AG04450 (cell line): ENCODE measurements at regions not wholly inside any gene's neighbourhood (a gene's known extent, or its start where the extent isn't known, plus 50 kb on each side); places are given as distances from the start of the nearest gene placed in this dataset.

Experiments
- CTCF ChIA-PET: fragments of 300-600, 350-600 bp; formaldehyde crosslinking; extraction: SDS; loops from one replicate; lab custom pipeline; 2022; ENCODE audit warnings: antibody characterized with exemption, inconsistent platforms; lab: Charles Lee
- POLR2A ChIA-PET: fragments of 350-600 bp; formaldehyde crosslinking; extraction: SDS; loops from one replicate; lab custom pipeline; 2021; ENCODE audit warnings: antibody characterized with exemption, inconsistent platforms; lab: Yijun Ruan, JAX
- DNase-seq: peaks from one replicate; pipeline ENCODE4 v3.0.0-alpha.2; 2011; ENCODE audit warnings: low read depth, low spot score
- H3K27ac ChIP-seq: one replicate; pipeline ENCODE4 v1.5.1; 2012; ENCODE audit warnings: low read depth, low read length, control low read depth
- H3K27me3 ChIP-seq: one replicate; pipeline ENCODE4 v1.6.0; 2012; ENCODE audit warnings: low read length; ENCODE audit not compliant: control insufficient read depth, insufficient read depth
- H3K4me3 ChIP-seq: 2 replicates; pipeline ENCODE4 v1.5.1; 2011; ENCODE audit warnings: mild to moderate bottlenecking, low read depth, low read length, control low read depth
- H3K9me3 ChIP-seq: 2 replicates; pipeline ENCODE4 v1.5.1; 2012; ENCODE audit warnings: low read length; ENCODE audit not compliant: control insufficient read depth, insufficient read depth
- TF ChIP-seq, protein P1 (sequence below): IDR thresholded peaks from 2 replicates; pipeline ENCODE4 v1.5.1; 2011; ENCODE audit warnings: low read depth, low read length, control low read depth, inconsistent platforms

GRCh38 chr3:124657138-124657537, 73.1 kb upstream of the UMPS start:
- H3K27me3 ChIP-seq, result no peaks in the 10 kb centered on the region
- no peaks in the 10 kb centered on the region for H3K9me3 ChIP-seq
- no peak overlapping the region for H3K4me3 ChIP-seq
- TF ChIP-seq, protein P1, sequence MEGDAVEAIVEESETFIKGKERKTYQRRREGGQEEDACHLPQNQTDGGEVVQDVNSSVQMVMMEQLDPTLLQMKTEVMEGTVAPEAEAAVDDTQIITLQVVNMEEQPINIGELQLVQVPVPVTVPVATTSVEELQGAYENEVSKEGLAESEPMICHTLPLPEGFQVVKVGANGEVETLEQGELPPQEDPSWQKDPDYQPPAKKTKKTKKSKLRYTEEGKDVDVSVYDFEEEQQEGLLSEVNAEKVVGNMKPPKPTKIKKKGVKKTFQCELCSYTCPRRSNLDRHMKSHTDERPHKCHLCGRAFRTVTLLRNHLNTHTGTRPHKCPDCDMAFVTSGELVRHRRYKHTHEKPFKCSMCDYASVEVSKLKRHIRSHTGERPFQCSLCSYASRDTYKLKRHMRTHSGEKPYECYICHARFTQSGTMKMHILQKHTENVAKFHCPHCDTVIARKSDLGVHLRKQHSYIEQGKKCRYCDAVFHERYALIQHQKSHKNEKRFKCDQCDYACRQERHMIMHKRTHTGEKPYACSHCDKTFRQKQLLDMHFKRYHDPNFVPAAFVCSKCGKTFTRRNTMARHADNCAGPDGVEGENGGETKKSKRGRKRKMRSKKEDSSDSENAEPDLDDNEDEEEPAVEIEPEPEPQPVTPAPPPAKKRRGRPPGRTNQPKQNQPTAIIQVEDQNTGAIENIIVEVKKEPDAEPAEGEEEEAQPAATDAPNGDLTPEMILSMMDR, result no peak
- no peak overlapping the region for H3K27ac ChIP-seq
- ChIA-PET CTCF (no interaction called here), POLR2A (no interaction called here)
- no peak for DNase-seq

DNA sequence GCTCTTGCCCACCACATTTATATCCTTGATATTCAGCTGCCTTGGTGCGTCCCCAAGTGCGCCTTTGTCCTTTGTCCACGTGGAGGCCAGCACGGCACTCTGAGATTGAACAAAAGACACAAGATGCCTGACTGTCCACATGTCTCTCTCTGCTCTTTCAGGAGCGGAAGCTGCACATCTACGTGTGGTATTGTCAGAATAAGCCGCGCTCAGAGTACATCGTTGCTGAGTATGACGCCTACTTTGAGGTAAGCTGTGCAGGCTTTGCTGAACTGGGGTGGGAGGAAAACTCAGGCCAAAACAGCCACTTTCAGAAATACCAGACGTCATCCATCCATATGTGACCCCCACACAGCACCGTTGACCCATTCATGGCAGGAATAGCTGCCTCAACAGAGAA, 72.0 kb upstream of the UMPS start:
- Histone ChIP-seq H3K4me3 (no peak overlapping the region), H3K27ac (no peak overlapping the region), H3K27me3 (no peaks in the 10 kb centered on the region), H3K9me3 (no peaks in the 10 kb centered on the region)
- ChIA-PET CTCF (no interaction called here), POLR2A (no interaction called here)
- TF ChIP-seq, protein P1, result no peak
- no peak for DNase-seq

DNA sequence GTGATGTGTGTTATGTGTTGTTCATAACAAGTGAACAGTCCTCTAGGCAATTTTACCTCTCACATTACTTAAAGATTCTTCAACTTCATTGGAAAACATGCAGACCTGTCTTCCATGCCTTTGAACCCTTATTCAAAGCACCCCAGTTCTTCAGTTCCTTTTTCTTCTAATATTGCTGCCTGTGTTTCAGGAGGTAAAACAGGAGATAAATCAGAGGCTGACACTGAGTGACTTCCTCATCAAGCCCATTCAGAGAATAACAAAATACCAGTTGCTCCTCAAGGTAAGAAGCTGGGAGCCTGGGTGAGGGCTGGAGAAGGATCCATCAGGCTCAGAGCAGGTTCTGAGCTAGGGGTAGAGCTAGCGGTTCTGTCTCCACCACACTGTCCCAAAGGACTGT, 71.1 kb upstream of the UMPS start:
- H3K4me3 ChIP-seq, result no peak overlapping the region
- no peaks in the 10 kb centered on the region for H3K9me3 ChIP-seq
- no peak overlapping the region for H3K27ac ChIP-seq
- H3K27me3 ChIP-seq, result no peaks in the 10 kb centered on the region
- CTCF ChIA-PET, result interaction anchor here (2.2 kb wide), 1 partner anchor 94 kb away, joined by 7 read pairs; no protein-coding TSS in a partner anchor
- POLR2A ChIA-PET, result no interaction called here
- TF ChIP-seq, protein P1, result no peak
- no peak for DNase-seq

DNA sequence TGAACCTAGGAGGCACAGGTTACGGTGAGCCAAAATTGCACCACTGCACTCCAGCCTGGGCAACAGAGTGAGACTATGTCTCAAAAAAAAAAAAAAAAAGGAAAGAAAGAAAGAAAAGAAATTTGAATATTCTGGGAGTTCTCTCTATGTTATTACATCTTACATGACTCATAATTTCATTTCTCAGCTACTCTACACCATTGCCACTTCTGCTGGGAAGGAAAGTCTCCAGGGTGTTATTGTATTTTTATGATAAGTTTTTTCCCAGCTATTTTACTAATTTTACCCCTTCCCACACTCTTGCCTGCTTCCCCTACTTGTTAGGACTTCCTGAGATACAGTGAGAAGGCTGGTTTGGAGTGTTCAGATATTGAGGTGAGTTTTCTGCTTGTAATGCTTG, 69.7 kb upstream of the UMPS start:
- Histone ChIP-seq H3K27me3 (no peaks in the 10 kb centered on the region), H3K4me3 (no peak overlapping the region), H3K9me3 (no peaks in the 10 kb centered on the region), H3K27ac (no peak overlapping the region)
- POLR2A ChIA-PET, result no interaction called here
- TF ChIP-seq, protein P1, result no peak
- DNase-seq, result no peak
- CTCF ChIA-PET, result interaction anchor here (0.5 to 2.2 kb wide), 4 partner anchors 28 to 1022 kb away, joined by 3 to 11 read pairs (median 6); no protein-coding TSS in a partner anchor

GRCh38 chr3:124663690-124664089, 66.6 kb upstream of the UMPS start:
- Histone ChIP-seq H3K4me3 (no peak overlapping the region), H3K27ac (no peak overlapping the region), H3K27me3 (no peaks in the 10 kb centered on the region), H3K9me3 (no peaks in the 10 kb centered on the region)
- TF ChIP-seq, protein P1, result no peak
- peak; percentile 4 for DNase-seq
- CTCF ChIA-PET, result interaction anchor here (1.2 to 1.6 kb wide), 2 partner anchors 25 to 104 kb away, joined by 3 to 4 read pairs; no protein-coding TSS in a partner anchor
- POLR2A ChIA-PET, result no interaction called here
